HEK293 (cell line): ENCODE measurements at regions not wholly inside any gene's neighbourhood (a gene's known extent, or its start where the extent isn't known, plus 50 kb on each side); places are given as distances from the start of the nearest gene placed in this dataset.

ENCODE experiments used
- GLI4 ChIP-seq: fragments of 450-650 bp; formaldehyde crosslinking; IDR thresholded peaks from 2 replicates; pipeline ENCODE4 v1.5.1; 2016; ENCODE audit warnings: missing biosample characterization, missing genetic modification characterization
- KLF9 ChIP-seq: fragments of 450-650 bp; formaldehyde crosslinking; IDR thresholded peaks from 2 replicates; pipeline ENCODE4 v1.5.1; 2016; ENCODE audit warnings: missing biosample characterization, missing genetic modification characterization, low read depth
- MYNN ChIP-seq: fragments of 450-650 bp; formaldehyde crosslinking; IDR thresholded peaks from 2 replicates; pipeline ENCODE4 v1.5.1; 2016; ENCODE audit warnings: missing biosample characterization, missing genetic modification characterization, borderline replicate concordance
- YY1 ChIP-seq: fragments of 450-650 bp; formaldehyde crosslinking; IDR thresholded peaks from 2 replicates; pipeline ENCODE4 v1.5.1; 2018; ENCODE audit warnings: missing biosample characterization, missing genetic modification characterization
- ZBTB21 ChIP-seq: fragments of 450-650 bp; formaldehyde crosslinking; IDR thresholded peaks from 2 replicates; pipeline ENCODE4 v1.5.1; 2017; ENCODE audit warnings: missing biosample characterization, missing genetic modification characterization
- ZNF174 ChIP-seq: fragments of 450-650 bp; formaldehyde crosslinking; IDR thresholded peaks from 2 replicates; pipeline ENCODE4 v1.5.0; 2017; ENCODE audit warnings: missing biosample characterization, mild to moderate bottlenecking, missing genetic modification characterization
- ZNF274 ChIP-seq, 2 experiments: fragments of 200-500 bp in 1 of 2; fragments of 450-650 bp in 1 of 2; sonication (Bioruptor generic) in 1 of 2; formaldehyde crosslinking in 1 of 2; IDR thresholded peaks; 2 replicates each; pipeline versions ENCODE4 v1.5.1 to v1.6.1; 2014 to 2016; ENCODE audit warnings: borderline replicate concordance in 1 of 2, inconsistent platforms in 1 of 2, low read length in 1 of 2, missing biosample characterization in 1 of 2, missing genetic modification characterization in 1 of 2
- ZNF292 ChIP-seq: fragments of 450-650 bp; formaldehyde crosslinking; IDR thresholded peaks from 2 replicates; pipeline ENCODE4 v1.5.1; 2016; ENCODE audit warnings: low read depth, missing biosample characterization, missing genetic modification characterization, borderline replicate concordance
- ZNF626 ChIP-seq: fragments of 450-650 bp; sonication (Bioruptor Pico); formaldehyde crosslinking; IDR thresholded peaks from 2 replicates; pipeline ENCODE4 v1.5.1; 2018; ENCODE audit warnings: missing biosample characterization, missing genetic modification characterization, inconsistent platforms
- ZNF654 ChIP-seq: fragments of 450-650 bp; formaldehyde crosslinking; IDR thresholded peaks from 2 replicates; pipeline ENCODE4 v1.5.1; 2016; ENCODE audit warnings: low read depth, missing biosample characterization, missing genetic modification characterization
- ZNF658 ChIP-seq: fragments of 450-650 bp; formaldehyde crosslinking; IDR thresholded peaks from 2 replicates; pipeline ENCODE4; 2016; ENCODE audit warnings: missing biosample characterization, missing genetic modification characterization
- TF ChIP-seq, protein P1 (sequence below): fragments of 450-650 bp; formaldehyde crosslinking; IDR thresholded peaks from 2 replicates; pipeline ENCODE4 v1.5.1; 2016; ENCODE audit warnings: missing biosample characterization, missing genetic modification characterization

GRCh38 chr4:96986816-96987215 lies 1146.9 kb downstream of the PDHA2 start:
- TF ChIP-seq KLF9 = no peak
- TF ChIP-seq ZNF654 (tag by site-specific recombination) = no peak
- TF ChIP-seq, protein P1, sequence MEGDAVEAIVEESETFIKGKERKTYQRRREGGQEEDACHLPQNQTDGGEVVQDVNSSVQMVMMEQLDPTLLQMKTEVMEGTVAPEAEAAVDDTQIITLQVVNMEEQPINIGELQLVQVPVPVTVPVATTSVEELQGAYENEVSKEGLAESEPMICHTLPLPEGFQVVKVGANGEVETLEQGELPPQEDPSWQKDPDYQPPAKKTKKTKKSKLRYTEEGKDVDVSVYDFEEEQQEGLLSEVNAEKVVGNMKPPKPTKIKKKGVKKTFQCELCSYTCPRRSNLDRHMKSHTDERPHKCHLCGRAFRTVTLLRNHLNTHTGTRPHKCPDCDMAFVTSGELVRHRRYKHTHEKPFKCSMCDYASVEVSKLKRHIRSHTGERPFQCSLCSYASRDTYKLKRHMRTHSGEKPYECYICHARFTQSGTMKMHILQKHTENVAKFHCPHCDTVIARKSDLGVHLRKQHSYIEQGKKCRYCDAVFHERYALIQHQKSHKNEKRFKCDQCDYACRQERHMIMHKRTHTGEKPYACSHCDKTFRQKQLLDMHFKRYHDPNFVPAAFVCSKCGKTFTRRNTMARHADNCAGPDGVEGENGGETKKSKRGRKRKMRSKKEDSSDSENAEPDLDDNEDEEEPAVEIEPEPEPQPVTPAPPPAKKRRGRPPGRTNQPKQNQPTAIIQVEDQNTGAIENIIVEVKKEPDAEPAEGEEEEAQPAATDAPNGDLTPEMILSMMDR (tag by site-specific recombination) = no peak
- no peak for TF ChIP-seq ZNF658
- TF ChIP-seq ZBTB21 (tag by site-specific recombination) = no peak
- TF ChIP-seq GLI4 (tag by site-specific recombination) = no peak
- no peak for TF ChIP-seq ZNF274 (IDR thresholded peaks at IDR 0.05; ENCODE audit: low read length)
- TF ChIP-seq ZNF274 (tag by site-specific recombination; IDR thresholded peaks at IDR 0.05; ENCODE audit: borderline replicate concordance) = no peak
- TF ChIP-seq ZNF174 = no peak
- no peak for TF ChIP-seq MYNN (tag by site-specific recombination)
- TF ChIP-seq YY1 (tag by site-specific recombination) = no peak
- TF ChIP-seq ZNF292 (tag by site-specific recombination) = no peak
- no peak for TF ChIP-seq ZNF626 (tag by site-specific recombination)
